ENCODE measurements at regions not wholly inside any gene's neighbourhood (a gene's known extent, or its start where the extent isn't known, plus 50 kb on each side); places are given as distances from the start of the nearest gene placed in this dataset.

- TF ChIP-seq EZH2phosphoT487 (IDR thresholded peaks at IDR 0.05; ENCODE audit: borderline replicate concordance, low read length) (no peak), CTCF (conservative IDR thresholded peaks at IDR 0.05; ENCODE audit: low read depth, low read length) (no peak)
These were observed 233.0 kb upstream of the KAZN start for GRCh38 chr1:14365301-14365988.
